GM12891 (cell line): ENCODE measurements at regions not wholly inside any gene's neighbourhood (a gene's known extent, or its start where the extent isn't known, plus 50 kb on each side); places are given as distances from the start of the nearest gene placed in this dataset.
A peak's percentile ranks its signal among the peaks of the same experiment; 100 is the strongest.

Source experiments
- DNase-seq: peaks from one replicate; pipeline ENCODE4 v3.0.0; 2011; ENCODE audit warnings: low spot score; ENCODE audit not compliant: insufficient read length
- FAIRE-seq: peaks from 2 replicates; lab custom pipeline; 2011; peaks lifted over from hg19 to GRCh38; lab: Jason Lieb, UNC
- PAX5 ChIP-seq: IDR thresholded peaks from 2 replicates; pipeline ENCODE4 v1.6.1; 2011; ENCODE audit warnings: low read length, moderate library complexity, mild to moderate bottlenecking; ENCODE audit not compliant: insufficient read depth, severe bottlenecking
- POLR2A ChIP-seq: IDR thresholded peaks from 2 replicates; pipeline ENCODE4 v1.6.1; 2011; ENCODE audit warnings: low read depth, low read length, control low read depth
- POLR2AphosphoS5 ChIP-seq: IDR thresholded peaks from 2 replicates; pipeline ENCODE4 v1.6.1; 2011; ENCODE audit warnings: low read depth, low read length, control low read depth
- POU2F2 ChIP-seq: IDR thresholded peaks from 2 replicates; pipeline ENCODE4 v1.6.1; 2011; ENCODE audit warnings: low read depth, mild to moderate bottlenecking, control low read depth, low read length, moderate library complexity
- SPI1 ChIP-seq: IDR thresholded peaks from 2 replicates; pipeline ENCODE4 v1.6.1; 2011; ENCODE audit warnings: low read depth, low read length, control low read depth
- TAF1 ChIP-seq: IDR thresholded peaks from 2 replicates; pipeline ENCODE4 v1.6.1; 2011; ENCODE audit warnings: low read depth, low read length, control low read depth

- FAIRE-seq (no peak), DNase-seq (no peak)
- no peak for TF ChIP-seq POLR2AphosphoS5
- TF ChIP-seq TAF1 = no peak
- no peak for TF ChIP-seq POLR2A
- TF ChIP-seq PAX5 = no peak
- no peak for TF ChIP-seq SPI1
- TF ChIP-seq POU2F2 = no peak
Observed at GRCh38 chr2:155730804-155731203, 601.7 kb downstream of the NR4A2 start.

GRCh38 chr2:155727187-155727895 lies 605.2 kb downstream of the NR4A2 start:
- DNase-seq (no peak), FAIRE-seq (no peak)

GRCh38 chr2:155722290-155722689 lies 610.2 kb downstream of the NR4A2 start:
- TF ChIP-seq POU2F2 (no peak), SPI1 (no peak), TAF1 (no peak), POLR2AphosphoS5 (no peak), POLR2A (no peak), PAX5 (no peak)
- DNase-seq (no peak), FAIRE-seq (no peak)

More at GRCh38 chr2:155727187-155727895, 605.2 kb downstream of the NR4A2 start:
- no peak for TF ChIP-seq TAF1
- TF ChIP-seq POU2F2 = no peak
- no peak for TF ChIP-seq PAX5
- no peak for TF ChIP-seq POLR2A
- TF ChIP-seq SPI1 = no peak
- TF ChIP-seq POLR2AphosphoS5 = no peak

GRCh38 chr2:155715705-155716104 lies 616.8 kb downstream of the NR4A2 start:
- DNase-seq (no peak), FAIRE-seq (no peak)
- no peak for TF ChIP-seq PAX5
- no peak for TF ChIP-seq SPI1
- TF ChIP-seq TAF1 = no peak
- no peak for TF ChIP-seq POU2F2
- no peak for TF ChIP-seq POLR2AphosphoS5
- no peak for TF ChIP-seq POLR2A

GRCh38 chr2:155714983-155715382 lies 617.5 kb downstream of the NR4A2 start:
- FAIRE-seq (no peak), DNase-seq (no peak)
- TF ChIP-seq SPI1 (no peak), POU2F2 (no peak), PAX5 (no peak), POLR2A (no peak), POLR2AphosphoS5 (no peak), TAF1 (no peak)

- DNase-seq = no peak
- TF ChIP-seq PAX5 (no peak), POLR2A (no peak), SPI1 (no peak), TAF1 (no peak), POLR2AphosphoS5 (no peak), POU2F2 (no peak)
- FAIRE-seq = no peak
Observed at GRCh38 chr2:155708071-155708470, 624.5 kb downstream of the NR4A2 start.

- no peak for DNase-seq
- FAIRE-seq = no peak
- TF ChIP-seq SPI1 = no peak
- TF ChIP-seq POLR2AphosphoS5 = no peak
- no peak for TF ChIP-seq TAF1
- TF ChIP-seq POU2F2 = no peak
- no peak for TF ChIP-seq POLR2A
- TF ChIP-seq PAX5 = no peak
Observed at GRCh38 chr2:155703917-155704316, 628.6 kb downstream of the NR4A2 start.

- TF ChIP-seq POLR2AphosphoS5 (no peak), POU2F2 (no peak), TAF1 (no peak)
- FAIRE-seq = no peak
- no peak for DNase-seq
Observed at GRCh38 chr2:155703048-155703447, 629.5 kb downstream of the NR4A2 start.

- DNase-seq (no peak), FAIRE-seq (no peak)
- no peak for TF ChIP-seq POLR2A
- TF ChIP-seq POLR2AphosphoS5 = no peak
- TF ChIP-seq TAF1 = no peak
- no peak for TF ChIP-seq PAX5
- TF ChIP-seq POU2F2 = no peak
- no peak for TF ChIP-seq SPI1
Observed at GRCh38 chr2:155701721-155702120, 630.8 kb downstream of the NR4A2 start.

GRCh38 chr2:155696571-155696970 lies 636.0 kb downstream of the NR4A2 start:
- TF ChIP-seq POU2F2 (no peak), POLR2A (no peak), TAF1 (no peak), SPI1 (peak; percentile 35), PAX5 (no peak)
- DNase-seq = no peak
- no peak for FAIRE-seq

GRCh38 chr2:155695505-155695904 lies 637.0 kb downstream of the NR4A2 start:
- DNase-seq (no peak), FAIRE-seq (no peak)
- TF ChIP-seq POU2F2 (no peak), POLR2AphosphoS5 (no peak), TAF1 (no peak), POLR2A (no peak), PAX5 (no peak), SPI1 (no peak)
